ENCODE measurements at regions not wholly inside any gene's neighbourhood (a gene's known extent, or its start where the extent isn't known, plus 50 kb on each side); places are given as distances from the start of the nearest gene placed in this dataset.

DNA sequence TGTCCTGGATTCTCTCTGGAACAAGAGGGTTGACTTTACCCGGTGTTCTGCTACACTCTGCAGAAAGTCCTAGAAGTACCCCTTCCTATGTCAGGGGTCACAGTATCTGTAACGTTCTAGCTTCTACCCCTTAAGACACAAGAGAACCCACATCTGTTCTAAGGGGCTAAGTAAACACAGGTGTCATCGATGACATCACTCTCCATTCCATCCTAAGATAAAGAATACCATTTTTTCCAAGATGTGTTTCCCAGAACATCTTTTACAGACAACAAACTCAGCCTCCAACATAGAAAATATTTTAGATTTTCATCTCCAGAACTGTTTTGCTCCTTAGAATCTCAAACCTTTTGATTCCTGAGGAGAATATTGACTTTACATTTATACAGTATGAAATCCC lies 239.1 kb downstream of the TRIB2 start (continued):
- TF ChIP-seq MYC (IDR thresholded peaks at IDR 0.05; ENCODE audit: borderline replicate concordance, low read length) (no peak), NFE2L2 (conservative IDR thresholded peaks at IDR 0.05; ENCODE audit: low read length) (no peak), JUNB (IDR thresholded peaks at IDR 0.05) (no peak), FOSB (CRISPR knock-in tag; IDR thresholded peaks at IDR 0.05) (no peak), KDM1A (IDR thresholded peaks at IDR 0.05; ENCODE audit: low read depth) (no peak), CEBPB (IDR thresholded peaks at IDR 0.05) (no peak)

DNA sequence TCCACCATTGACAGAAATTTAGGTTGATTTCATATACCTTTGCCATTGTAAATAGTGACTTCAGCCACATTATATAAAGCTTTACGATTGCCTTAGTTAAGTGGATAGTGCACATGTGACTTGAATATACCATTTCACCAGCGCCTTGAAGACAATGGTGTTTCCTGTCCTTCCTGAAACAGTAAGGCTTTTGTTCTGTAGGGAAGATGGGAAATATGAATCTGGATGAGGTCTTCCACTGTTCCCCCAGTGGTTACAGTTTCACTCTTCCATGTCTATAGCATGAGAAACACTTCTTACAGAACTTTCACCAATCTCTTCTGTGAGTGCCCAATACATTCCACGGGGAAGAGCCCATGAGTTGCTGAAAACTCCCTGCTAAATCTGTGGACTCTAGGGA lies 240.5 kb downstream of the TRIB2 start:
- no peak overlapping the region for H3K27ac ChIP-seq
- H3K4me1 ChIP-seq: no peaks in the 10 kb centered on the region
- ATAC-seq: no peak
- TF ChIP-seq EP300 (IDR thresholded peaks at IDR 0.05) (no peak), TFCP2L1 (CRISPR knock-in tag; IDR thresholded peaks at IDR 0.05) (no peak), RAD21 (conservative IDR thresholded peaks at IDR 0.05 in 1 of 2, IDR thresholded peaks at IDR 0.05 in 1 of 2) (no peak), CHD4 (IDR thresholded peaks at IDR 0.05; ENCODE audit: borderline replicate concordance) (no peak), MYC (IDR thresholded peaks at IDR 0.05; ENCODE audit: borderline replicate concordance, low read length) (no peak), NPAS2 (CRISPR knock-in tag; IDR thresholded peaks at IDR 0.05; ENCODE audit: borderline replicate concordance) (no peak), HEYL (CRISPR knock-in tag; IDR thresholded peaks at IDR 0.05) (no peak), SREBF2 (IDR thresholded peaks at IDR 0.05) (no peak), KDM1A (IDR thresholded peaks at IDR 0.05; ENCODE audit: low read depth) (no peak), POLR2AphosphoS2 (conservative IDR thresholded peaks at IDR 0.05; ENCODE audit: low read length) (no peak)
- H3K4me2 ChIP-seq: no peak overlapping the region
- no peak overlapping the region for H3K4me3 ChIP-seq
- FAIRE-seq: no peak
- no peak for DNase-seq (ENCODE audit: low read depth in 1 of 2, low spot score in 1 of 2)
- ChIA-PET POLR2A (no interaction called here), CTCF (interaction anchor here (0.6 kb wide), 1 partner anchor 725 kb away, joined by 3 read pairs; no protein-coding TSS in a partner anchor)
- WGBS (ENCODE audit: missing lambda C conversion rate): 1% methylated on average over 3 of the region's 3 CpGs
- H3K9me3 ChIP-seq: no peaks in the 10 kb centered on the region

DNA sequence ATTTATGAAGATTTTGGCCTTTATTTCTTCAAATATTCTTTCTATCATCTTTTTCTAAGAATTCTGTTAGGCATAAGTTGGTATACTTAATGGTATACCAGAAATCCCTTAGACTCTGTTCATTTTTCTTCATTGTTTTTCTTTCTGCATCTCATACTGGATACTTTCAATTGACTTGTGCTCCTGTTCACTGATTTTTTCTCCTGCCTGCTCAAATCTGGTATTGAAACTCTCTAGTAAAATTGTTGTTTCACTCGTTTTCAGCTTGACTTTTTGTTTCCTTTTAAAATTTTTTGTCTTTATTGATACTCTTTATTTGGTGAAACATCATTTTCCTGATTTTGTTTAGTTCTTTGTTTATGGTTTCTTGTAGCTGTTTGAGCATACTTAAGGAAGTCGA lies 243.2 kb downstream of the TRIB2 start:
- H3K4me3 ChIP-seq: no peak overlapping the region
- no peak for DNase-seq (ENCODE audit: low read depth in 1 of 2, low spot score in 1 of 2)
- H3K9me3 ChIP-seq: no peaks in the 10 kb centered on the region
- no peak overlapping the region for H3K27ac ChIP-seq
- TF ChIP-seq, protein P1, sequence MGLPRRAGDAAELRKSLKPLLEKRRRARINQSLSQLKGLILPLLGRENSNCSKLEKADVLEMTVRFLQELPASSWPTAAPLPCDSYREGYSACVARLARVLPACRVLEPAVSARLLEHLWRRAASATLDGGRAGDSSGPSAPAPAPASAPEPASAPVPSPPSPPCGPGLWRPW (IDR thresholded peaks at IDR 0.05): no peak
- no peak for TF ChIP-seq EHF (CRISPR knock-in tag; IDR thresholded peaks at IDR 0.05)
- no peak overlapping the region for H3K4me2 ChIP-seq
- H3K4me1 ChIP-seq: no peaks in the 10 kb centered on the region
- ATAC-seq: no peak
- 0% methylated on average over 2 of the region's 2 CpGs for WGBS (ENCODE audit: missing lambda C conversion rate)
- ChIA-PET CTCF (no interaction called here), POLR2A (no interaction called here)
- no peak for FAIRE-seq

DNA sequence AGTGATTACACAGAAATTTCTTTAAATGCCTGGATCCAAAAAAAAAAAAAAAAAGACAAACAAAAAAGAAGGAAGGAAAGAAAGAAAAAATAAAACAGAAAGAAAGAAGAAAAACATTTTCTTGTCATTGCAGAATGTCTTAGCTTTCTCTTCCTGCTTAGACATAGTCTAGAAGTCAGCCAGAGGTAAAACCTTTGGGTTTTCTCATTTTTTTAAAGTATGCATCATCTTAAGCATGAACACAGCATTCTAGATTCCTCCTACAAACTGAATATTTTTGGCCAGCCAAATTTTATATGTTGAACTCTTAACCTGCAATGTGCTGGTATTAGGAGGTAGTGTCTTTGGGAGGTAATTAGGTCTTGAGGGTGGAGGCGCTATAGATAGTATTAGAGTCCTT lies 243.9 kb downstream of the TRIB2 start:
- no peak for FAIRE-seq
- CTCF ChIA-PET: no interaction called here
- POLR2A ChIA-PET: no interaction called here
- Histone ChIP-seq H3K9me3 (no peaks in the 10 kb centered on the region), H3K4me1 (no peaks in the 10 kb centered on the region), H3K27ac (no peak overlapping the region), H3K4me2 (no peak overlapping the region), H3K4me3 (no peak overlapping the region)
- 0% methylated on average over 1 of the region's 1 CpG for WGBS (ENCODE audit: missing lambda C conversion rate)
- no peak for ATAC-seq
- DNase-seq (ENCODE audit: low read depth in 1 of 2, low spot score in 1 of 2): no peak
- no peak for TF ChIP-seq FOSB (CRISPR knock-in tag; IDR thresholded peaks at IDR 0.05)
- no peak for TF ChIP-seq CHD4 (IDR thresholded peaks at IDR 0.05; ENCODE audit: borderline replicate concordance)
- TF ChIP-seq NR3C1 (IDR thresholded peaks at IDR 0.05): no peak
- TF ChIP-seq, protein P2, sequence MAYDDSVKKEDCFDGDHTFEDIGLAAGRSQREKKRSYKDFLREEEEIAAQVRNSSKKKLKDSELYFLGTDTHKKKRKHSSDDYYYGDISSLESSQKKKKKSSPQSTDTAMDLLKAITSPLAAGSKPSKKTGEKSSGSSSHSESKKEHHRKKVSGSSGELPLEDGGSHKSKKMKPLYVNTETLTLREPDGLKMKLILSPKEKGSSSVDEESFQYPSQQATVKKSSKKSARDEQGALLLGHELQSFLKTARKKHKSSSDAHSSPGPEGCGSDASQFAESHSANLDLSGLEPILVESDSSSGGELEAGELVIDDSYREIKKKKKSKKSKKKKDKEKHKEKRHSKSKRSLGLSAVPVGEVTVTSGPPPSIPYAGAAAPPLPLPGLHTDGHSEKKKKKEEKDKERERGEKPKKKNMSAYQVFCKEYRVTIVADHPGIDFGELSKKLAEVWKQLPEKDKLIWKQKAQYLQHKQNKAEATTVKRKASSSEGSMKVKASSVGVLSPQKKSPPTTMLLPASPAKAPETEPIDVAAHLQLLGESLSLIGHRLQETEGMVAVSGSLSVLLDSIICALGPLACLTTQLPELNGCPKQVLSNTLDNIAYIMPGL (CRISPR knock-in tag; IDR thresholded peaks at IDR 0.05; ENCODE audit: borderline replicate concordance): no peak
- no peak for TF ChIP-seq RARB (CRISPR knock-in tag; IDR thresholded peaks at IDR 0.05)
- no peak for TF ChIP-seq BHLHE40 (IDR thresholded peaks at IDR 0.05; ENCODE audit: low read depth, low read length)
- no peak for TF ChIP-seq JUNB (IDR thresholded peaks at IDR 0.05)
- TF ChIP-seq ELK1 (IDR thresholded peaks at IDR 0.05; ENCODE audit: low read depth, low read length): no peak
- no peak for TF ChIP-seq EHMT2 (IDR thresholded peaks at IDR 0.05; ENCODE audit: low read depth)
- TF ChIP-seq, protein P3, sequence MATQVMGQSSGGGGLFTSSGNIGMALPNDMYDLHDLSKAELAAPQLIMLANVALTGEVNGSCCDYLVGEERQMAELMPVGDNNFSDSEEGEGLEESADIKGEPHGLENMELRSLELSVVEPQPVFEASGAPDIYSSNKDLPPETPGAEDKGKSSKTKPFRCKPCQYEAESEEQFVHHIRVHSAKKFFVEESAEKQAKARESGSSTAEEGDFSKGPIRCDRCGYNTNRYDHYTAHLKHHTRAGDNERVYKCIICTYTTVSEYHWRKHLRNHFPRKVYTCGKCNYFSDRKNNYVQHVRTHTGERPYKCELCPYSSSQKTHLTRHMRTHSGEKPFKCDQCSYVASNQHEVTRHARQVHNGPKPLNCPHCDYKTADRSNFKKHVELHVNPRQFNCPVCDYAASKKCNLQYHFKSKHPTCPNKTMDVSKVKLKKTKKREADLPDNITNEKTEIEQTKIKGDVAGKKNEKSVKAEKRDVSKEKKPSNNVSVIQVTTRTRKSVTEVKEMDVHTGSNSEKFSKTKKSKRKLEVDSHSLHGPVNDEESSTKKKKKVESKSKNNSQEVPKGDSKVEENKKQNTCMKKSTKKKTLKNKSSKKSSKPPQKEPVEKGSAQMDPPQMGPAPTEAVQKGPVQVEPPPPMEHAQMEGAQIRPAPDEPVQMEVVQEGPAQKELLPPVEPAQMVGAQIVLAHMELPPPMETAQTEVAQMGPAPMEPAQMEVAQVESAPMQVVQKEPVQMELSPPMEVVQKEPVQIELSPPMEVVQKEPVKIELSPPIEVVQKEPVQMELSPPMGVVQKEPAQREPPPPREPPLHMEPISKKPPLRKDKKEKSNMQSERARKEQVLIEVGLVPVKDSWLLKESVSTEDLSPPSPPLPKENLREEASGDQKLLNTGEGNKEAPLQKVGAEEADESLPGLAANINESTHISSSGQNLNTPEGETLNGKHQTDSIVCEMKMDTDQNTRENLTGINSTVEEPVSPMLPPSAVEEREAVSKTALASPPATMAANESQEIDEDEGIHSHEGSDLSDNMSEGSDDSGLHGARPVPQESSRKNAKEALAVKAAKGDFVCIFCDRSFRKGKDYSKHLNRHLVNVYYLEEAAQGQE (IDR thresholded peaks at IDR 0.05): no peak
- TF ChIP-seq, protein P4, sequence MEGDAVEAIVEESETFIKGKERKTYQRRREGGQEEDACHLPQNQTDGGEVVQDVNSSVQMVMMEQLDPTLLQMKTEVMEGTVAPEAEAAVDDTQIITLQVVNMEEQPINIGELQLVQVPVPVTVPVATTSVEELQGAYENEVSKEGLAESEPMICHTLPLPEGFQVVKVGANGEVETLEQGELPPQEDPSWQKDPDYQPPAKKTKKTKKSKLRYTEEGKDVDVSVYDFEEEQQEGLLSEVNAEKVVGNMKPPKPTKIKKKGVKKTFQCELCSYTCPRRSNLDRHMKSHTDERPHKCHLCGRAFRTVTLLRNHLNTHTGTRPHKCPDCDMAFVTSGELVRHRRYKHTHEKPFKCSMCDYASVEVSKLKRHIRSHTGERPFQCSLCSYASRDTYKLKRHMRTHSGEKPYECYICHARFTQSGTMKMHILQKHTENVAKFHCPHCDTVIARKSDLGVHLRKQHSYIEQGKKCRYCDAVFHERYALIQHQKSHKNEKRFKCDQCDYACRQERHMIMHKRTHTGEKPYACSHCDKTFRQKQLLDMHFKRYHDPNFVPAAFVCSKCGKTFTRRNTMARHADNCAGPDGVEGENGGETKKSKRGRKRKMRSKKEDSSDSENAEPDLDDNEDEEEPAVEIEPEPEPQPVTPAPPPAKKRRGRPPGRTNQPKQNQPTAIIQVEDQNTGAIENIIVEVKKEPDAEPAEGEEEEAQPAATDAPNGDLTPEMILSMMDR (IDR thresholded peaks at IDR 0.05): no peak
- TF ChIP-seq MAX (IDR thresholded peaks at IDR 0.05): no peak

All from A549 (cell line).